ENCODE measurements at regions not wholly inside any gene's neighbourhood (a gene's known extent, or its start where the extent isn't known, plus 50 kb on each side); places are given as distances from the start of the nearest gene placed in this dataset.

DNA sequence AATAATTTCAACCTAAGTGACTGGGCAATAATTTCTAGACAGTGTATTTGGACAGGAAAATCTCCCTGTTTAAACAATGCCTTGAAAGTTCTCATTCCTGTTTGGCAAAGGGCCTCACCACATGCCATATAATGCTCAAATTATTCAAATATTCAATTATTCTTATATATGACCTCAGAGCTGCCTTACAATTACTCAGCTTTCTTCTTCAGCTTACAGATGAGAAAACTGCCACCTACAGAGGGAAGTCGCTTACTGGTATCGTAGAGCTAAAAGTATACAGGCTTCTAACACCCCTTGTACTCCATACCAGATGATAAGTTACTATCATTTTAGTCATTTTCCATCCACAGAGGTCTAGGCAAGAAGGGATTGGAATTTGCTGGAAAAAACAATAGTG is 830.3 kb downstream of the BRINP1 start:
- TF ChIP-seq, protein P1, sequence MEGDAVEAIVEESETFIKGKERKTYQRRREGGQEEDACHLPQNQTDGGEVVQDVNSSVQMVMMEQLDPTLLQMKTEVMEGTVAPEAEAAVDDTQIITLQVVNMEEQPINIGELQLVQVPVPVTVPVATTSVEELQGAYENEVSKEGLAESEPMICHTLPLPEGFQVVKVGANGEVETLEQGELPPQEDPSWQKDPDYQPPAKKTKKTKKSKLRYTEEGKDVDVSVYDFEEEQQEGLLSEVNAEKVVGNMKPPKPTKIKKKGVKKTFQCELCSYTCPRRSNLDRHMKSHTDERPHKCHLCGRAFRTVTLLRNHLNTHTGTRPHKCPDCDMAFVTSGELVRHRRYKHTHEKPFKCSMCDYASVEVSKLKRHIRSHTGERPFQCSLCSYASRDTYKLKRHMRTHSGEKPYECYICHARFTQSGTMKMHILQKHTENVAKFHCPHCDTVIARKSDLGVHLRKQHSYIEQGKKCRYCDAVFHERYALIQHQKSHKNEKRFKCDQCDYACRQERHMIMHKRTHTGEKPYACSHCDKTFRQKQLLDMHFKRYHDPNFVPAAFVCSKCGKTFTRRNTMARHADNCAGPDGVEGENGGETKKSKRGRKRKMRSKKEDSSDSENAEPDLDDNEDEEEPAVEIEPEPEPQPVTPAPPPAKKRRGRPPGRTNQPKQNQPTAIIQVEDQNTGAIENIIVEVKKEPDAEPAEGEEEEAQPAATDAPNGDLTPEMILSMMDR (IDR thresholded peaks at IDR 0.05; ENCODE audit: poor library complexity, severe bottlenecking) = no peak
- no peak for TF ChIP-seq EZH2 (IDR thresholded peaks at IDR 0.05; ENCODE audit: borderline replicate concordance, insufficient read depth, low read length, poor library complexity, severe bottlenecking)
- TF ChIP-seq, protein P2, sequence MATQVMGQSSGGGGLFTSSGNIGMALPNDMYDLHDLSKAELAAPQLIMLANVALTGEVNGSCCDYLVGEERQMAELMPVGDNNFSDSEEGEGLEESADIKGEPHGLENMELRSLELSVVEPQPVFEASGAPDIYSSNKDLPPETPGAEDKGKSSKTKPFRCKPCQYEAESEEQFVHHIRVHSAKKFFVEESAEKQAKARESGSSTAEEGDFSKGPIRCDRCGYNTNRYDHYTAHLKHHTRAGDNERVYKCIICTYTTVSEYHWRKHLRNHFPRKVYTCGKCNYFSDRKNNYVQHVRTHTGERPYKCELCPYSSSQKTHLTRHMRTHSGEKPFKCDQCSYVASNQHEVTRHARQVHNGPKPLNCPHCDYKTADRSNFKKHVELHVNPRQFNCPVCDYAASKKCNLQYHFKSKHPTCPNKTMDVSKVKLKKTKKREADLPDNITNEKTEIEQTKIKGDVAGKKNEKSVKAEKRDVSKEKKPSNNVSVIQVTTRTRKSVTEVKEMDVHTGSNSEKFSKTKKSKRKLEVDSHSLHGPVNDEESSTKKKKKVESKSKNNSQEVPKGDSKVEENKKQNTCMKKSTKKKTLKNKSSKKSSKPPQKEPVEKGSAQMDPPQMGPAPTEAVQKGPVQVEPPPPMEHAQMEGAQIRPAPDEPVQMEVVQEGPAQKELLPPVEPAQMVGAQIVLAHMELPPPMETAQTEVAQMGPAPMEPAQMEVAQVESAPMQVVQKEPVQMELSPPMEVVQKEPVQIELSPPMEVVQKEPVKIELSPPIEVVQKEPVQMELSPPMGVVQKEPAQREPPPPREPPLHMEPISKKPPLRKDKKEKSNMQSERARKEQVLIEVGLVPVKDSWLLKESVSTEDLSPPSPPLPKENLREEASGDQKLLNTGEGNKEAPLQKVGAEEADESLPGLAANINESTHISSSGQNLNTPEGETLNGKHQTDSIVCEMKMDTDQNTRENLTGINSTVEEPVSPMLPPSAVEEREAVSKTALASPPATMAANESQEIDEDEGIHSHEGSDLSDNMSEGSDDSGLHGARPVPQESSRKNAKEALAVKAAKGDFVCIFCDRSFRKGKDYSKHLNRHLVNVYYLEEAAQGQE (IDR thresholded peaks at IDR 0.05; ENCODE audit: borderline replicate concordance) = no peak
- no peak for TF ChIP-seq EP300 (conservative IDR thresholded peaks at IDR 0.05; ENCODE audit: poor library complexity, severe bottlenecking)
- no peak for TF ChIP-seq SMC3 (conservative IDR thresholded peaks at IDR 0.05; ENCODE audit: poor library complexity)

All from neural cell (in vitro differentiated cells).